ENCODE measurements at regions not wholly inside any gene's neighbourhood (a gene's known extent, or its start where the extent isn't known, plus 50 kb on each side); places are given as distances from the start of the nearest gene placed in this dataset.

DNA sequence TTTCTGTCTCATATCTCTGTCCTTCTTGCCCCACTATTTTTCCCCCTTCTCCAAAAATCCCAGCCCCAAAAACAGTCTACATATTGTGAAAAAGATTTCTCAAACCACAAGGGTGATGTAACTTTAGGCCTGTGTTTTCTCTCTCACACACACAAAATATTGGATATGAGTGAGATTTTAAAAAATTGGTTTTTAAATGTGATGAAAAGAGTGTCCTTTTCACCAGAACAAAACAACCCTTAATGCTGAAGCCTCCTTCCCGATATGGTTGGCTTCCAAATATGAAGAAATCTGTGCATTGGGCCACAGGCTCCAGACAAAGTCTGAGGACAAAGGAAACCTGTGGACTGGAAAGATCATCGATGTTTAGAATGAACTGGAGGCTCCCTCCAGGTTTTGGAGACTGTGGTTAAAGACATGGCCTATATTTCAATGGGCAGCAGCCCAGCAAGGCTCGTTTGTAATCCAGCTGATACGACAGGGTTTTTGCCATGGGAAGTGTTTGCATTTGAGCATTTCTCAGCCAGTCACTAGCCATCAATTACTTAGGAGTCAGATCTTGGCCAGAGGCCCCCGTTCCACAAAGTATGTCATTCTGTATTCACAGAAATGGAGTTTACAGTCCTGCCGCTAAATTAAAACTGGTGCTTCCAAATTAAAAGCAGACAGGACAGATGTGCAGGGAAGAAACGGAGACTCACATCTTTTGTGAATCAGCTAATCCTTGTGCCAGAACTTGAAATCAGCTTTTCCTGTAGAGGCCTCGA is 546.3 kb downstream of the EBF1 start:
- DNase-seq (ENCODE audit: unreplicated experiment), result no peak
- intact Hi-C loops (cut with micrococcal nuclease), result no loop called here
- H3K4me3 Mint-ChIP-seq (ENCODE audit: unreplicated experiment), result no peak overlapping the region
- no peak for TF ChIP-seq CTCF (IDR thresholded peaks at IDR 0.05; ENCODE audit: unreplicated experiment)
- POLR2A ChIA-PET, result interaction anchor here (1.1 kb wide), 1 partner anchor 8 kb away, joined by 4 read pairs; no protein-coding TSS in a partner anchor
- no peaks in the 10 kb centered on the region for H3K36me3 Mint-ChIP-seq (ENCODE audit: insufficient read depth, unreplicated experiment)
- no peaks in the 10 kb centered on the region for H3K27me3 Mint-ChIP-seq (ENCODE audit: insufficient read depth, unreplicated experiment)
- H3K27ac Mint-ChIP-seq (ENCODE audit: low read depth, unreplicated experiment), result no peak overlapping the region
- H3K4me1 Mint-ChIP-seq (ENCODE audit: insufficient read depth, unreplicated experiment), result no peaks in the 10 kb centered on the region
- CTCF ChIA-PET, result interaction anchor here (0.6 to 1.6 kb wide), 4 partner anchors 53 to 478 kb away, joined by 3 read pairs; no protein-coding TSS in a partner anchor
- BruUV-seq (replicated peaks), result no TSS peak
- H3K9me3 Mint-ChIP-seq (ENCODE audit: unreplicated experiment), result peaks cover 7% of the 10 kb centered on the region

- DNase-seq (ENCODE audit: unreplicated experiment), result no peak
- H3K9me3 Mint-ChIP-seq (ENCODE audit: unreplicated experiment), result peaks cover 7% of the 10 kb centered on the region
- TF ChIP-seq CTCF (IDR thresholded peaks at IDR 0.05; ENCODE audit: unreplicated experiment), result no peak
- H3K4me1 Mint-ChIP-seq (ENCODE audit: insufficient read depth, unreplicated experiment), result no peaks in the 10 kb centered on the region
- no TSS peak for BruUV-seq (replicated peaks)
- H3K36me3 Mint-ChIP-seq (ENCODE audit: insufficient read depth, unreplicated experiment), result no peaks in the 10 kb centered on the region
- no peak overlapping the region for H3K27ac Mint-ChIP-seq (ENCODE audit: low read depth, unreplicated experiment)
- intact Hi-C loops (cut with micrococcal nuclease), result no loop called here
- no peak overlapping the region for H3K4me3 Mint-ChIP-seq (ENCODE audit: unreplicated experiment)
- H3K27me3 Mint-ChIP-seq (ENCODE audit: insufficient read depth, unreplicated experiment), result no peaks in the 10 kb centered on the region
- ChIA-PET CTCF (interaction anchor here (0.6 kb wide), 3 partner anchors 18 to 349 kb away, joined by 3 to 4 read pairs (median 3); no protein-coding TSS in a partner anchor), POLR2A (no interaction called here)
These were observed 547.5 kb downstream of the EBF1 start for GRCh38 chr5:158552241-158552640.

DNA sequence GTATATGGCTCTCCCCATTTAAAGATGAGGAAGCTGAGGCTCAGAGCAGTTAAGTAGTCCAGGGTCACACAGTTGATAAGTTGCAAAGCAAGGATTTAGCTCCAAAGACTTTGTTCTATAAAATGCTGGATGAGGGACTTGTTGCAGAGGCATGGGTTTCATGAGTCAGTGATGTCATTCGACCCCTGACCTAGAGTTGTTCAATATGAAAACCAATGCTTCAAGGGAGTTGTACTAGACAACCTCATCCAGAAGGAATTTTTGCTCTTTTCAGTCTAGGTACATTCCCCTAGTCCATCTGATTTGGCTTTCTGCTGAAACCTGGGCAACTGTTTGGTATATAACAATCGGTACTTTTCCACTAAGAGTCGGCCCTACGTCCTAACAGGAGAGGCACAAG is 550.4 kb downstream of the EBF1 start:
- Mint-ChIP-seq H3K36me3 (ENCODE audit: insufficient read depth, unreplicated experiment) (no peaks in the 10 kb centered on the region), H3K27me3 (ENCODE audit: insufficient read depth, unreplicated experiment) (no peaks in the 10 kb centered on the region), H3K4me1 (ENCODE audit: insufficient read depth, unreplicated experiment) (no peaks in the 10 kb centered on the region), H3K27ac (ENCODE audit: low read depth, unreplicated experiment) (no peak overlapping the region), H3K4me3 (ENCODE audit: unreplicated experiment) (no peak overlapping the region), H3K9me3 (ENCODE audit: unreplicated experiment) (no peaks in the 10 kb centered on the region)
- DNase-seq (ENCODE audit: unreplicated experiment), result no peak
- ChIA-PET CTCF (interaction anchor here (1.2 kb wide), 1 partner anchor 88 kb away, joined by 4 read pairs; no protein-coding TSS in a partner anchor), POLR2A (no interaction called here)
- TF ChIP-seq CTCF (IDR thresholded peaks at IDR 0.05; ENCODE audit: unreplicated experiment), result no peak
- no TSS peak for BruUV-seq (replicated peaks)
- intact Hi-C loops (cut with micrococcal nuclease), result no loop called here

DNA sequence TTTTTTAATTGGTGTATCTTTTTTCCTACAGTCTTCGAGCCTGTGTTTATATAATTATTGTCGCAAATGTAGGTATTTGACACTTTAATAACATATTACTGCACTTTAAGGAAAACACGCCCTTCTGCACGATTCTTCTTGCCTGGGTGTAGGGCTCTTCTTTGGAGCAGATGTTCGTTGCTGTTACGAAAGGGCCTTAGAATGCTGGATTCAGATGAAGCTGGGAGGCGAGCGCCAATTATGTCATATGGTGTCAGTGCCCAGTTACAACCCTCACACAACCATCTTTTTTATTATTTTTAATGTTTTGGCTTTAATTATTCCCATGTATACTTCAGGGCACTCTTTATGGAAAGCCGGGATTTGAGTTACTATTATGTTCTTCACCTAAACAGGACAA is 553.0 kb downstream of the EBF1 start:
- Mint-ChIP-seq H3K4me3 (ENCODE audit: unreplicated experiment) (no peak overlapping the region), H3K27ac (ENCODE audit: low read depth, unreplicated experiment) (no peak overlapping the region), H3K27me3 (ENCODE audit: insufficient read depth, unreplicated experiment) (no peaks in the 10 kb centered on the region), H3K9me3 (ENCODE audit: unreplicated experiment) (no peaks in the 10 kb centered on the region), H3K4me1 (ENCODE audit: insufficient read depth, unreplicated experiment) (no peaks in the 10 kb centered on the region), H3K36me3 (ENCODE audit: insufficient read depth, unreplicated experiment) (no peaks in the 10 kb centered on the region)
- intact Hi-C loops (cut with micrococcal nuclease), result no loop called here
- ChIA-PET POLR2A (no interaction called here), CTCF (interaction anchor here (0.6 kb wide), 1 partner anchor 330 kb away, joined by 3 read pairs; no protein-coding TSS in a partner anchor)
- BruUV-seq (replicated peaks), result no TSS peak
- no peak for DNase-seq (ENCODE audit: unreplicated experiment)
- TF ChIP-seq CTCF (IDR thresholded peaks at IDR 0.05; ENCODE audit: unreplicated experiment), result no peak
